HEK293 (cell line): ENCODE measurements at regions not wholly inside any gene's neighbourhood (a gene's known extent, or its start where the extent isn't known, plus 50 kb on each side); places are given as distances from the start of the nearest gene placed in this dataset.

Source experiments
- CTCF ChIA-PET: fragments of 350-600 bp; formaldehyde crosslinking; extraction: SDS; loops from one replicate; lab custom pipeline; 2021; ENCODE audit warnings: antibody characterized with exemption; lab: Yijun Ruan, JAX
- POLR2A ChIA-PET: fragments of 300-600 bp; formaldehyde crosslinking; extraction: SDS; loops from one replicate; lab custom pipeline; 2020; ENCODE audit warnings: antibody characterized with exemption, inconsistent platforms; lab: Yijun Ruan, JAX
- H3K27ac ChIP-seq: fragments of 200-500 bp; sonication (Bioruptor generic); 2 replicates; pipeline ENCODE4 v1.5.1; 2014; ENCODE audit warnings: low read depth, low read length, control low read depth, inconsistent platforms; ENCODE audit errors: extremely low read depth
- H3K36me3 ChIP-seq, 2 experiments: fragments of 200-500 bp in 1 of 2; sonication (Bioruptor generic) in 1 of 2; 1 replicate in 1 of 2; 2 replicates in 1 of 2; pipeline ENCODE4 v1.5.1; 2014 to 2017; ENCODE audit warnings: inconsistent platforms in 2 of 2, low read length in 2 of 2; ENCODE audit not compliant: control insufficient read depth in 2 of 2, insufficient read depth in 1 of 2
- H3K4me1 ChIP-seq: fragments of 200-500 bp; sonication (Bioruptor generic); 2 replicates; pipeline ENCODE4 v1.5.1; 2014; ENCODE audit warnings: mild to moderate bottlenecking, low read length, inconsistent platforms; ENCODE audit not compliant: control insufficient read depth, insufficient read depth
- H3K4me3 ChIP-seq: 2 replicates; pipeline ENCODE4 v1.5.1; 2011; ENCODE audit warnings: low read depth, mild to moderate bottlenecking, control low read depth, low read length, moderate library complexity
- H3K9me3 ChIP-seq: fragments of 200-500 bp; sonication (Bioruptor generic); 2 replicates; pipeline ENCODE4 v1.5.1; 2014; ENCODE audit warnings: low read depth, low read length, inconsistent platforms; ENCODE audit not compliant: control insufficient read depth, insufficient read depth
- ATF2 ChIP-seq: fragments of 450-650 bp; formaldehyde crosslinking; IDR thresholded peaks from 2 replicates; pipeline ENCODE4 v1.5.1; 2016; ENCODE audit warnings: missing biosample characterization, missing genetic modification characterization, low read depth
- HOXA7 ChIP-seq: sonication (generic); formaldehyde crosslinking; IDR thresholded peaks from 2 replicates; pipeline ENCODE4 v1.8.1; 2022; ENCODE audit warnings: missing genetic modification reagents, borderline replicate concordance
- KLF1 ChIP-seq: fragments of 450-650 bp; formaldehyde crosslinking; IDR thresholded peaks from 2 replicates; pipeline ENCODE4 v1.5.1; 2016; ENCODE audit warnings: missing biosample characterization, missing genetic modification characterization
- SP7 ChIP-seq: fragments of 450-650 bp; formaldehyde crosslinking; IDR thresholded peaks from 2 replicates; pipeline ENCODE4 v1.5.1; 2016; ENCODE audit warnings: missing biosample characterization, missing genetic modification characterization
- WT1 ChIP-seq: fragments of 450-650 bp; formaldehyde crosslinking; IDR thresholded peaks from 2 replicates; pipeline ENCODE4 v1.5.1; 2016; ENCODE audit warnings: missing biosample characterization, missing genetic modification characterization
- ZBTB7A ChIP-seq: fragments of 450-650 bp; formaldehyde crosslinking; IDR thresholded peaks from 2 replicates; pipeline ENCODE4 v1.5.1; 2016; ENCODE audit warnings: low read depth, missing biosample characterization, missing genetic modification characterization
- ZNF10 ChIP-seq: fragments of 450-650 bp; formaldehyde crosslinking; IDR thresholded peaks from 2 replicates; pipeline ENCODE4 v1.5.1; 2017; ENCODE audit warnings: missing biosample characterization, missing genetic modification characterization
- ZNF148 ChIP-seq: fragments of 450-650 bp; formaldehyde crosslinking; IDR thresholded peaks from 2 replicates; pipeline ENCODE4 v1.5.0; 2017; ENCODE audit warnings: missing biosample characterization, missing genetic modification characterization, borderline replicate concordance
- ZNF19 ChIP-seq: fragments of 450-650 bp; formaldehyde crosslinking; IDR thresholded peaks from 2 replicates; pipeline ENCODE4; 2016; ENCODE audit warnings: missing biosample characterization, missing genetic modification characterization, low read depth
- ZNF248 ChIP-seq: fragments of 450-650 bp; formaldehyde crosslinking; IDR thresholded peaks from 2 replicates; pipeline ENCODE4 v1.5.1; 2017; ENCODE audit warnings: missing biosample characterization, missing genetic modification characterization
- ZNF266 ChIP-seq: fragments of 450-650 bp; formaldehyde crosslinking; IDR thresholded peaks from 2 replicates; pipeline ENCODE4 v1.5.1; 2016; ENCODE audit warnings: missing biosample characterization, missing genetic modification characterization, low read depth
- ZNF37A ChIP-seq: fragments of 450-650 bp; IDR thresholded peaks from 2 replicates; pipeline ENCODE4 v1.5.1; 2018; ENCODE audit warnings: missing biosample characterization, missing genetic modification characterization
- ZNF391 ChIP-seq: fragments of 450-650 bp; formaldehyde crosslinking; IDR thresholded peaks from 2 replicates; pipeline ENCODE4 v1.5.1; 2016; ENCODE audit warnings: low read depth, missing biosample characterization, missing genetic modification characterization, borderline replicate concordance
- ZNF423 ChIP-seq: fragments of 450-650 bp; formaldehyde crosslinking; IDR thresholded peaks from 2 replicates; pipeline ENCODE4 v1.5.1; 2016; ENCODE audit warnings: missing biosample characterization, missing genetic modification characterization
- ZNF433 ChIP-seq: fragments of 450-650 bp; formaldehyde crosslinking; IDR thresholded peaks from 2 replicates; pipeline ENCODE4 v1.5.1; 2016; ENCODE audit warnings: missing biosample characterization, missing genetic modification characterization, low read depth
- ZNF514 ChIP-seq: fragments of 450-650 bp; formaldehyde crosslinking; IDR thresholded peaks from 2 replicates; pipeline ENCODE4 v1.5.1; 2016; ENCODE audit warnings: missing biosample characterization, missing genetic modification characterization
- ZNF544 ChIP-seq: fragments of 450-650 bp; formaldehyde crosslinking; IDR thresholded peaks from 2 replicates; pipeline ENCODE4 v1.5.0; 2017; ENCODE audit warnings: missing biosample characterization, missing genetic modification characterization
- ZNF548 ChIP-seq: fragments of 450-650 bp; formaldehyde crosslinking; IDR thresholded peaks from 2 replicates; pipeline ENCODE4 v1.5.1; 2016; ENCODE audit warnings: missing biosample characterization, missing genetic modification characterization
- ZNF624 ChIP-seq: fragments of 450-650 bp; formaldehyde crosslinking; IDR thresholded peaks from 2 replicates; pipeline ENCODE4 v1.5.1; 2017; ENCODE audit warnings: missing biosample characterization, missing genetic modification characterization
- ZNF658 ChIP-seq: fragments of 450-650 bp; formaldehyde crosslinking; IDR thresholded peaks from 2 replicates; pipeline ENCODE4; 2016; ENCODE audit warnings: missing biosample characterization, missing genetic modification characterization
- ZNF677 ChIP-seq: fragments of 450-650 bp; IDR thresholded peaks from 2 replicates; pipeline ENCODE4 v1.5.0; 2018; ENCODE audit warnings: missing biosample characterization, mild to moderate bottlenecking, missing genetic modification characterization, moderate library complexity
- ZNF776 ChIP-seq: fragments of 450-650 bp; formaldehyde crosslinking; IDR thresholded peaks from 2 replicates; pipeline ENCODE4 v1.5.0; 2017; ENCODE audit warnings: missing biosample characterization, missing genetic modification characterization, borderline replicate concordance
- TF ChIP-seq, protein P1 (sequence below): fragments of 450-650 bp; formaldehyde crosslinking; IDR thresholded peaks from 2 replicates; pipeline ENCODE4 v1.5.1; 2016; ENCODE audit warnings: missing biosample characterization, missing genetic modification characterization
- TF ChIP-seq, protein P2 (sequence below): fragments of 450-650 bp; formaldehyde crosslinking; IDR thresholded peaks from 2 replicates; pipeline ENCODE4 v1.5.1; 2016; ENCODE audit warnings: missing biosample characterization, missing genetic modification characterization
- TF ChIP-seq, protein P3 (sequence below): fragments of 450-650 bp; formaldehyde crosslinking; IDR thresholded peaks from 2 replicates; pipeline ENCODE4 v1.5.1; 2016; ENCODE audit warnings: missing biosample characterization, missing genetic modification characterization
- TF ChIP-seq, protein P4 (sequence below): fragments of 450-650 bp; formaldehyde crosslinking; IDR thresholded peaks from 2 replicates; pipeline ENCODE4 v1.5.1; 2016; ENCODE audit warnings: missing biosample characterization, missing genetic modification characterization, borderline replicate concordance

GRCh38 chr18:78783564-78783960, 196.1 kb upstream of the SALL3 start:
- H3K4me3 ChIP-seq = no peak overlapping the region
- ChIA-PET POLR2A (no interaction called here), CTCF (interaction anchor here (0.6 kb wide), 1 partner anchor 207 kb away, joined by 3 read pairs; no protein-coding TSS in a partner anchor)
- TF ChIP-seq WT1 (tag by site-specific recombination) (no peak), ZNF391 (tag by site-specific recombination) (no peak), ZNF266 (tag by site-specific recombination) (no peak), ZBTB7A (tag by site-specific recombination) (no peak), ZNF677 (tag by site-specific recombination) (no peak), ZNF624 (tag by site-specific recombination) (no peak), ATF2 (no peak), ZNF544 (tag by site-specific recombination) (no peak), ZNF548 (tag by site-specific recombination) (no peak)
- H3K9me3 ChIP-seq = no peaks in the 10 kb centered on the region
- no peak overlapping the region for H3K27ac ChIP-seq
- no peaks in the 10 kb centered on the region for H3K36me3 ChIP-seq
- no peaks in the 10 kb centered on the region for H3K4me1 ChIP-seq

- no peaks in the 10 kb centered on the region for H3K4me1 ChIP-seq
- H3K27ac ChIP-seq = no peak overlapping the region
- TF ChIP-seq ZNF776 (tag by site-specific recombination) = no peak
- no peak for TF ChIP-seq ZNF148
- no peak for TF ChIP-seq ZNF423 (tag by site-specific recombination)
- TF ChIP-seq ZNF514 (tag by site-specific recombination) = no peak
- no peak for TF ChIP-seq ZNF37A (tag by site-specific recombination)
- TF ChIP-seq, protein P1, sequence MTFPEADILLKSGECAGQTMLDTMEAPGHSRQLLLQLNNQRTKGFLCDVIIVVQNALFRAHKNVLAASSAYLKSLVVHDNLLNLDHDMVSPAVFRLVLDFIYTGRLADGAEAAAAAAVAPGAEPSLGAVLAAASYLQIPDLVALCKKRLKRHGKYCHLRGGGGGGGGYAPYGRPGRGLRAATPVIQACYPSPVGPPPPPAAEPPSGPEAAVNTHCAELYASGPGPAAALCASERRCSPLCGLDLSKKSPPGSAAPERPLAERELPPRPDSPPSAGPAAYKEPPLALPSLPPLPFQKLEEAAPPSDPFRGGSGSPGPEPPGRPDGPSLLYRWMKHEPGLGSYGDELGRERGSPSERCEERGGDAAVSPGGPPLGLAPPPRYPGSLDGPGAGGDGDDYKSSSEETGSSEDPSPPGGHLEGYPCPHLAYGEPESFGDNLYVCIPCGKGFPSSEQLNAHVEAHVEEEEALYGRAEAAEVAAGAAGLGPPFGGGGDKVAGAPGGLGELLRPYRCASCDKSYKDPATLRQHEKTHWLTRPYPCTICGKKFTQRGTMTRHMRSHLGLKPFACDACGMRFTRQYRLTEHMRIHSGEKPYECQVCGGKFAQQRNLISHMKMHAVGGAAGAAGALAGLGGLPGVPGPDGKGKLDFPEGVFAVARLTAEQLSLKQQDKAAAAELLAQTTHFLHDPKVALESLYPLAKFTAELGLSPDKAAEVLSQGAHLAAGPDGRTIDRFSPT (tag by site-specific recombination) = no peak
- no peak for TF ChIP-seq ZNF658
- TF ChIP-seq KLF1 (tag by site-specific recombination) = no peak
- TF ChIP-seq ZNF19 (tag by site-specific recombination) = no peak
- TF ChIP-seq, protein P2, sequence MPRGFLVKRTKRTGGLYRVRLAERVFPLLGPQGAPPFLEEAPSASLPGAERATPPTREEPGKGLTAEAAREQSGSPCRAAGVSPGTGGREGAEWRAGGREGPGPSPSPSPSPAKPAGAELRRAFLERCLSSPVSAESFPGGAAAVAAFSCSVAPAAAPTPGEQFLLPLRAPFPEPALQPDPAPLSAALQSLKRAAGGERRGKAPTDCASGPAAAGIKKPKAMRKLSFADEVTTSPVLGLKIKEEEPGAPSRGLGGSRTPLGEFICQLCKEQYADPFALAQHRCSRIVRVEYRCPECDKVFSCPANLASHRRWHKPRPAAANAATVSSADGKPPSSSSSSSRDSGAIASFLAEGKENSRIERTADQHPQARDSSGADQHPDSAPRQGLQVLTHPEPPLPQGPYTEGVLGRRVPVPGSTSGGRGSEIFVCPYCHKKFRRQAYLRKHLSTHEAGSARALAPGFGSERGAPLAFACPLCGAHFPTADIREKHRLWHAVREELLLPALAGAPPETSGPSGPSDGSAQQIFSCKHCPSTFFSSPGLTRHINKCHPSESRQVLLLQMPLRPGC (tag by site-specific recombination) = no peak
- no peak for TF ChIP-seq WT1 (tag by site-specific recombination)
- no peak for TF ChIP-seq ZNF248 (tag by site-specific recombination)
- no peak for TF ChIP-seq SP7 (tag by site-specific recombination)
- TF ChIP-seq, protein P3, sequence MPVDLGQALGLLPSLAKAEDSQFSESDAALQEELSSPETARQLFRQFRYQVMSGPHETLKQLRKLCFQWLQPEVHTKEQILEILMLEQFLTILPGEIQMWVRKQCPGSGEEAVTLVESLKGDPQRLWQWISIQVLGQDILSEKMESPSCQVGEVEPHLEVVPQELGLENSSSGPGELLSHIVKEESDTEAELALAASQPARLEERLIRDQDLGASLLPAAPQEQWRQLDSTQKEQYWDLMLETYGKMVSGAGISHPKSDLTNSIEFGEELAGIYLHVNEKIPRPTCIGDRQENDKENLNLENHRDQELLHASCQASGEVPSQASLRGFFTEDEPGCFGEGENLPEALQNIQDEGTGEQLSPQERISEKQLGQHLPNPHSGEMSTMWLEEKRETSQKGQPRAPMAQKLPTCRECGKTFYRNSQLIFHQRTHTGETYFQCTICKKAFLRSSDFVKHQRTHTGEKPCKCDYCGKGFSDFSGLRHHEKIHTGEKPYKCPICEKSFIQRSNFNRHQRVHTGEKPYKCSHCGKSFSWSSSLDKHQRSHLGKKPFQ (tag by site-specific recombination) = no peak
- TF ChIP-seq, protein P4, sequence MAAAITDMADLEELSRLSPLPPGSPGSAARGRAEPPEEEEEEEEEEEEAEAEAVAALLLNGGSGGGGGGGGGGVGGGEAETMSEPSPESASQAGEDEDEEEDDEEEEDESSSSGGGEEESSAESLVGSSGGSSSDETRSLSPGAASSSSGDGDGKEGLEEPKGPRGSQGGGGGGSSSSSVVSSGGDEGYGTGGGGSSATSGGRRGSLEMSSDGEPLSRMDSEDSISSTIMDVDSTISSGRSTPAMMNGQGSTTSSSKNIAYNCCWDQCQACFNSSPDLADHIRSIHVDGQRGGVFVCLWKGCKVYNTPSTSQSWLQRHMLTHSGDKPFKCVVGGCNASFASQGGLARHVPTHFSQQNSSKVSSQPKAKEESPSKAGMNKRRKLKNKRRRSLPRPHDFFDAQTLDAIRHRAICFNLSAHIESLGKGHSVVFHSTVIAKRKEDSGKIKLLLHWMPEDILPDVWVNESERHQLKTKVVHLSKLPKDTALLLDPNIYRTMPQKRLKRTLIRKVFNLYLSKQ (tag by site-specific recombination) = no peak
- TF ChIP-seq ZNF433 (tag by site-specific recombination) = no peak
- TF ChIP-seq ZNF10 = no peak
- TF ChIP-seq HOXA7 = no peak
- TF ChIP-seq, all 188 proteins: peak for 0
- ChIA-PET CTCF (no interaction called here), POLR2A (no interaction called here)
- Histone ChIP-seq H3K36me3 (no peaks in the 10 kb centered on the region), H3K4me3 (no peak overlapping the region), H3K9me3 (no peaks in the 10 kb centered on the region)
Measured at GRCh38 chr18:78784861-78785260, 194.8 kb upstream of the SALL3 start.
